ENCODE measurements at regions not wholly inside any gene's neighbourhood (a gene's known extent, or its start where the extent isn't known, plus 50 kb on each side); places are given as distances from the start of the nearest gene placed in this dataset.

DNA sequence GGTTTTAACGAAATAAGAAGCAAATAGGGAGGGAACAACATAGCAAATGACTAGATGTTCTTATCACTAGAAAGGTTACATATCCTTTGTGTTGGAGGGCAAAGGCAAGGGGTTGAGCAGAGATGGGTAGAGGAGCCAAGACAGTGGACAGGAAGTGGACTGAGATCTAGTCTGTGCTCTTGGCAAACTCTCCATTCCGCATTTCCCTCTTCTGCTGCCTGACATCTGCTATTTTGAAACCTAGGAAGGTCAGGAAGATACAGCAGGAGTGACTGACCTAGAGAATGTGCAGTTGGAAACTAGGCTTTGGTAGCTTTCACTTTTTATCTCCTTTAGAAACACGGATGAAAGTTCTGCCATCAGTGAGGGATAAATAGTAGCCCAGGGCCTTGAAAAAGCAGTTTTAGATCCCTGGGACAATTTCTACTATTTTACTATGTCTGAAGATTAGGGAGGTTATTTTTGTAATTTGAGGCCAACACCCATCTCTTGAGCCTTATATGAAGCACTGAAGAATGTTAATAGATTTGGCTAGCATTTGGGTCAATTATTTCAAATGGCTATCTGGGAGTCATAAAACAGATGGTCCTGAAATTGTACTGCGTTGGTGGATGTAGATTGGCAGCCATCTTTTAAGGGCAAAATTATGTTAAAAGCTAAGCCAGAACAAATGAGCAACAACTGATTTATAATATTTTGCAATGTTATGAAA, 410.3 kb downstream of the PCNX1 start:
- TF ChIP-seq, protein P1, sequence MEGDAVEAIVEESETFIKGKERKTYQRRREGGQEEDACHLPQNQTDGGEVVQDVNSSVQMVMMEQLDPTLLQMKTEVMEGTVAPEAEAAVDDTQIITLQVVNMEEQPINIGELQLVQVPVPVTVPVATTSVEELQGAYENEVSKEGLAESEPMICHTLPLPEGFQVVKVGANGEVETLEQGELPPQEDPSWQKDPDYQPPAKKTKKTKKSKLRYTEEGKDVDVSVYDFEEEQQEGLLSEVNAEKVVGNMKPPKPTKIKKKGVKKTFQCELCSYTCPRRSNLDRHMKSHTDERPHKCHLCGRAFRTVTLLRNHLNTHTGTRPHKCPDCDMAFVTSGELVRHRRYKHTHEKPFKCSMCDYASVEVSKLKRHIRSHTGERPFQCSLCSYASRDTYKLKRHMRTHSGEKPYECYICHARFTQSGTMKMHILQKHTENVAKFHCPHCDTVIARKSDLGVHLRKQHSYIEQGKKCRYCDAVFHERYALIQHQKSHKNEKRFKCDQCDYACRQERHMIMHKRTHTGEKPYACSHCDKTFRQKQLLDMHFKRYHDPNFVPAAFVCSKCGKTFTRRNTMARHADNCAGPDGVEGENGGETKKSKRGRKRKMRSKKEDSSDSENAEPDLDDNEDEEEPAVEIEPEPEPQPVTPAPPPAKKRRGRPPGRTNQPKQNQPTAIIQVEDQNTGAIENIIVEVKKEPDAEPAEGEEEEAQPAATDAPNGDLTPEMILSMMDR (IDR thresholded peaks at IDR 0.05): no peak
- no peak for TF ChIP-seq POLR2A (IDR thresholded peaks at IDR 0.05)

Measured in body of pancreas (tissue), 4 donors.